Nephron progenitor cell (in vitro differentiated cells): ENCODE measurements at regions not wholly inside any gene's neighbourhood (a gene's known extent, or its start where the extent isn't known, plus 50 kb on each side); places are given as distances from the start of the nearest gene placed in this dataset.

Experiments used
- DNase-seq: peaks from one replicate; pipeline ENCODE4 v3.0.0; 2021
- H3K27ac Mint-ChIP-seq: 2 replicates; pipeline ENCODE4 v1.8.0; 2021; ENCODE audit warnings: mild to moderate bottlenecking, moderate library complexity, mixed read lengths
- H3K27me3 Mint-ChIP-seq: 2 replicates; pipeline ENCODE4 v1.8.0; 2021; ENCODE audit warnings: mild to moderate bottlenecking, low read depth, mixed read lengths; ENCODE audit not compliant: poor library complexity
- H3K36me3 Mint-ChIP-seq: 2 replicates; pipeline ENCODE4 v1.8.0; 2021; ENCODE audit warnings: low read depth, mixed read lengths
- H3K4me1 Mint-ChIP-seq: 2 replicates; pipeline ENCODE4 v1.8.0; 2021; ENCODE audit warnings: mixed read lengths
- H3K4me3 Mint-ChIP-seq: 2 replicates; pipeline ENCODE4 v1.8.0; 2021; ENCODE audit warnings: mild to moderate bottlenecking, moderate library complexity, mixed read lengths
- H3K9me3 Mint-ChIP-seq: 2 replicates; pipeline ENCODE4 v1.8.0; 2021; ENCODE audit warnings: mild to moderate bottlenecking, moderate library complexity, mixed read lengths
- CTCF ChIP-seq: fragments of 200-600 bp; sonication (generic); IDR thresholded peaks from 2 replicates; pipeline ENCODE4 v1.5.0; 2021; ENCODE audit warnings: antibody characterized with exemption

GRCh38 chr13:26949701-26950502 is 189.3 kb upstream of the GPR12 start:
- Mint-ChIP-seq H3K4me1 (peaks cover 22% of the 10 kb centered on the region), H3K27me3 (no peaks in the 10 kb centered on the region), H3K27ac (no peak overlapping the region), H3K36me3 (no peaks in the 10 kb centered on the region), H3K4me3 (no peak overlapping the region), H3K9me3 (no peaks in the 10 kb centered on the region)
- DNase-seq: no peak
- TF ChIP-seq CTCF: no peak

- peaks cover 3% of the 10 kb centered on the region for H3K27me3 Mint-ChIP-seq
- no peak overlapping the region for H3K27ac Mint-ChIP-seq
- H3K4me1 Mint-ChIP-seq: peaks cover 19% of the 10 kb centered on the region
- H3K36me3 Mint-ChIP-seq: no peaks in the 10 kb centered on the region
- DNase-seq: no peak
- no peaks in the 10 kb centered on the region for H3K9me3 Mint-ChIP-seq
- H3K4me3 Mint-ChIP-seq: no peak overlapping the region
- TF ChIP-seq CTCF: no peak
Measured at GRCh38 chr13:26948353-26948752, 187.8 kb upstream of the GPR12 start.

GRCh38 chr13:26946684-26947343 is 186.2 kb upstream of the GPR12 start:
- peak; percentile 94 for TF ChIP-seq CTCF
- Mint-ChIP-seq H3K4me1 (peaks cover 16% of the 10 kb centered on the region), H3K27me3 (peaks cover 3% of the 10 kb centered on the region), H3K9me3 (no peaks in the 10 kb centered on the region), H3K36me3 (no peaks in the 10 kb centered on the region), H3K4me3 (no peak overlapping the region), H3K27ac (peak overlapping the region; percentile 20)
- no peak for DNase-seq

GRCh38 chr13:26943748-26944147 is 183.2 kb upstream of the GPR12 start:
- no peak for DNase-seq
- no peaks in the 10 kb centered on the region for H3K36me3 Mint-ChIP-seq
- peaks cover 9% of the 10 kb centered on the region for H3K27me3 Mint-ChIP-seq
- H3K4me3 Mint-ChIP-seq: no peak overlapping the region
- no peaks in the 10 kb centered on the region for H3K9me3 Mint-ChIP-seq
- H3K27ac Mint-ChIP-seq: no peak overlapping the region
- TF ChIP-seq CTCF: no peak
- peaks cover 10% of the 10 kb centered on the region for H3K4me1 Mint-ChIP-seq

GRCh38 chr13:26942184-26942583 is 181.6 kb upstream of the GPR12 start:
- no peak for DNase-seq
- H3K4me3 Mint-ChIP-seq: no peak overlapping the region
- no peak overlapping the region for H3K27ac Mint-ChIP-seq
- H3K9me3 Mint-ChIP-seq: no peaks in the 10 kb centered on the region
- no peak for TF ChIP-seq CTCF
- peaks cover 9% of the 10 kb centered on the region for H3K27me3 Mint-ChIP-seq
- peaks cover 4% of the 10 kb centered on the region for H3K4me1 Mint-ChIP-seq
- H3K36me3 Mint-ChIP-seq: no peaks in the 10 kb centered on the region
